ENCODE measurements at regions not wholly inside any gene's neighbourhood (a gene's known extent, or its start where the extent isn't known, plus 50 kb on each side); places are given as distances from the start of the nearest gene placed in this dataset.

DNA sequence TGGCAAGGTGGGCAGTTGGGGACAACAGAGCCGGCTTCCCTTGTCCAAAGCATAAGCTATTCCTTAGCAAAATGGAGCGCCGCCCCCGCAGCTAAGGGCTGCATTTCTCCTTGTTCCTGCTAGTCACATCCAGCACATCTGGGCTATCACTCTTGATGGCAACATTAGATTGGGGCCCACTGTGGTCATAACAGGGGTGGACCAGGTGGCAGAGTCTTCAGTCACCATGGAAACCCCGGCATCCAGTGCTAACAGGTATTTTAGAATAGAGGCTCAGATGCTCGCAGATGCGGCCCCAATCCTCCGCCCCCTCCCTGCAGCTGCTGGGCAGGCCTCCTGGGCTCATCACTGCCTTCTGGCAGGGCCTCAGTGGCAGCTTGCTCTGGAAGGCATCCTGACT is 125.9 kb downstream of the GPCPD1 start:
- Mint-ChIP-seq H3K4me3 (no peak overlapping the region), H3K27me3 (ENCODE audit: insufficient read depth) (peaks cover 32% of the 10 kb centered on the region), H3K36me3 (ENCODE audit: low read depth) (no peaks in the 10 kb centered on the region), H3K9me3 (no peaks in the 10 kb centered on the region), H3K4me1 (ENCODE audit: low read depth) (no peaks in the 10 kb centered on the region), H3K27ac (no peak overlapping the region)
- no peak for DNase-seq
- TF ChIP-seq, protein P1, sequence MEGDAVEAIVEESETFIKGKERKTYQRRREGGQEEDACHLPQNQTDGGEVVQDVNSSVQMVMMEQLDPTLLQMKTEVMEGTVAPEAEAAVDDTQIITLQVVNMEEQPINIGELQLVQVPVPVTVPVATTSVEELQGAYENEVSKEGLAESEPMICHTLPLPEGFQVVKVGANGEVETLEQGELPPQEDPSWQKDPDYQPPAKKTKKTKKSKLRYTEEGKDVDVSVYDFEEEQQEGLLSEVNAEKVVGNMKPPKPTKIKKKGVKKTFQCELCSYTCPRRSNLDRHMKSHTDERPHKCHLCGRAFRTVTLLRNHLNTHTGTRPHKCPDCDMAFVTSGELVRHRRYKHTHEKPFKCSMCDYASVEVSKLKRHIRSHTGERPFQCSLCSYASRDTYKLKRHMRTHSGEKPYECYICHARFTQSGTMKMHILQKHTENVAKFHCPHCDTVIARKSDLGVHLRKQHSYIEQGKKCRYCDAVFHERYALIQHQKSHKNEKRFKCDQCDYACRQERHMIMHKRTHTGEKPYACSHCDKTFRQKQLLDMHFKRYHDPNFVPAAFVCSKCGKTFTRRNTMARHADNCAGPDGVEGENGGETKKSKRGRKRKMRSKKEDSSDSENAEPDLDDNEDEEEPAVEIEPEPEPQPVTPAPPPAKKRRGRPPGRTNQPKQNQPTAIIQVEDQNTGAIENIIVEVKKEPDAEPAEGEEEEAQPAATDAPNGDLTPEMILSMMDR (IDR thresholded peaks at IDR 0.05): no peak

DNA sequence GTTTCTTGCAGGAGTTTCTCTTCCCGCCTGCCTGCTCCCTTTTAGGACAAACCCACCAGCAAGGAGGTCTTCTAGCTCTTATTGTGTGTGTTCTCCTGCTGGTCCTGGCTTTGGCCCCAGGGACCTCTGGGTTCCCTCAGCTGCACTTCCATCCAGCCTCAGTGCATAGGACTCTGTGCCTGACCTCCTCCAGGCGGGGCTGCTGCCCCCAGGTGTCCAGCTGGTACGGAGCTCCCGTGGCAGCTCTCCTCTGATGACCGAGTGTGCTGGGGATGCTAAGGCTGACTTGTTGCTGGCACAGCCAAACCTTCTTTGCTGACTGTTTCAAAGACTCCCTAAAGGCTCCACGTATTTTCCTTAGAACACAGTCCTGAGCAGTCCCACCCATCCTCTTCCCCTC is 126.5 kb downstream of the GPCPD1 start:
- H3K36me3 Mint-ChIP-seq (ENCODE audit: low read depth): no peaks in the 10 kb centered on the region
- TF ChIP-seq, protein P1 (IDR thresholded peaks at IDR 0.05): no peak
- no peak for DNase-seq
- no peaks in the 10 kb centered on the region for H3K9me3 Mint-ChIP-seq
- peaks cover 32% of the 10 kb centered on the region for H3K27me3 Mint-ChIP-seq (ENCODE audit: insufficient read depth)
- H3K4me3 Mint-ChIP-seq: no peak overlapping the region
- no peaks in the 10 kb centered on the region for H3K4me1 Mint-ChIP-seq (ENCODE audit: low read depth)
- no peak overlapping the region for H3K27ac Mint-ChIP-seq

DNA sequence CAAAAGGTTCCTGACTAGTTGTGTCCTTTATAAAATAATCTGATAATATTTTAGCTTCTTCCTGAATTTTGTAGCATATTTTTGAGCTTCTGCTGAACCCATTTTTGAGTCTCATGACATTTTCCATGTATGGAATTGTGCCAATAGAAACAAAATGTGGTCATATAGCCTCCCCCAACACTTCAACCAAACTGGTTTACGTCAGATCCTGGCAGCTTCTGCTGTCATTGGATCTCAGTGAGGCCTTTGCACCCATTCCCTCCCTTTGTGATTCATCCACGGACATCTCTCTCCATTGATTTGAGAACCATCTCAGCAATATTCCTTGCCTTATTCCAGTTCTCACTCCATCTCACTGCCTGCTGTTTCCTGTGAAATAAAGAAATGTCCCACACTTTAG is 128.0 kb downstream of the GPCPD1 start:
- Mint-ChIP-seq H3K4me1 (ENCODE audit: low read depth) (no peaks in the 10 kb centered on the region), H3K27ac (no peak overlapping the region), H3K36me3 (ENCODE audit: low read depth) (no peaks in the 10 kb centered on the region), H3K9me3 (no peaks in the 10 kb centered on the region), H3K27me3 (ENCODE audit: insufficient read depth) (peaks cover 23% of the 10 kb centered on the region), H3K4me3 (no peak overlapping the region)
- TF ChIP-seq, protein P1 (IDR thresholded peaks at IDR 0.05): no peak
- no peak for DNase-seq

DNA sequence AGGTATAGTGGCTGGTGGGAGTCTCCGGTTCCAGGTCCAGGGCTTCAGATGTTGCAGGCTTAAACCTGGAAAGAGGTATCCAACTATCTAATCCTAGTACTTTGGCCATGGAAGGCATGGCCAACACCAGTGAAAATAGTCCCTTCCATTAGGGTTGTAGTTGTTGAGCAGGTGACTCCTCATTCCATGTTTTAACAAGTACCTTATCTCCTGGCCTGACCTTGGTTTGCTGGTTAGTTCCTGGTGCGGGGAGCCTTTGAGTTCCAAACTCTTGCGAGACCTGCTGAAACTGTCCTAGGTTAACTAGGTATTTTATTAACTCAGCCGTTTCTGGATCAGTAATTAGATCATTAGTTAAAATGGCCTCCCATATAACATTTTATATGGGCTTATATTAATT is 128.9 kb downstream of the GPCPD1 start:
- Mint-ChIP-seq H3K4me1 (ENCODE audit: low read depth) (no peaks in the 10 kb centered on the region), H3K36me3 (ENCODE audit: low read depth) (no peaks in the 10 kb centered on the region), H3K4me3 (no peak overlapping the region), H3K9me3 (no peaks in the 10 kb centered on the region), H3K27me3 (ENCODE audit: insufficient read depth) (peaks cover 19% of the 10 kb centered on the region), H3K27ac (no peak overlapping the region)
- TF ChIP-seq, protein P1 (IDR thresholded peaks at IDR 0.05): no peak
- no peak for DNase-seq

DNA sequence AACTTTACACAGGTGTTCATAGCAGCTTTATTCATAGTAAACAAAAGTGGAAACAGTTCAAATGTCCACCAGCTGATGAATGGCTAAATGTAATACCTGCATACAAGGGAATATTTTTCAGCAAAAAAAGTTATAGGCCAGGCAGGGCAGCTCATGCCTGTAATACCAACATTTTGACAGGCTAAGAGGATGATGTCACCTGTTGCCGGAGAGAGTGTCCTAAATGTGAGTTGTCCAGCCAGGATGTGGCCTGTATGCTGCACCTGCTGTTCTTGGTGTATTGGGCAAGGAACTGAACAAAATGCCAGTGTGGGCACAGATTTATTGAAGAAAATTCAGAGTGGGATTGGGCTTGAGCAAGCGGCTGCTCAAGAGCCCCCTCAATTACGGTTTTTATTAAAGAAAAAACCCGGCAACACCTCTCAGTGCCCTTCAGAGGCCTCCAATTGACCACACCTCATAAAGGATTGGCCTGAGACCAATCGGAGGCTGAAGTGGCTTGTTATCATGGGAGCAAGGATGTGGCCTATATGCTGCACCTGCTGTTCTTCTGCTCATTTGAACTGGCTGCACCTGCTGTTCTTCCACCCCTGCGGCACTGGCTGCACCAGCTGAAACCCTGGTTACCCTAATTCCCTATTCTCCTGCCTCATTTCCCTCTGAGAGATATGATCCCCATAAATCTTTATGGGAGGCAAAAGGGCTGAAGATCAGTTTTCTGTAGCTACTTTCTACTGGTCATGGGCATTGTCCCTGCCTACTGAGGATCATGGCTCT is 129.8 kb downstream of the GPCPD1 start:
- no peaks in the 10 kb centered on the region for H3K9me3 Mint-ChIP-seq
- no peaks in the 10 kb centered on the region for H3K36me3 Mint-ChIP-seq (ENCODE audit: low read depth)
- DNase-seq: no peak
- no peak overlapping the region for H3K4me3 Mint-ChIP-seq
- TF ChIP-seq, protein P1 (IDR thresholded peaks at IDR 0.05): no peak
- H3K27ac Mint-ChIP-seq: no peak overlapping the region
- peaks cover 13% of the 10 kb centered on the region for H3K27me3 Mint-ChIP-seq (ENCODE audit: insufficient read depth)
- no peaks in the 10 kb centered on the region for H3K4me1 Mint-ChIP-seq (ENCODE audit: low read depth)

Data from HFFc6 (cell line).